ENCODE measurements at regions not wholly inside any gene's neighbourhood (a gene's known extent, or its start where the extent isn't known, plus 50 kb on each side); places are given as distances from the start of the nearest gene placed in this dataset.

GRCh38 chr5:54630738-54631359 is 113.3 kb downstream of the SNX18 start:
- TF ChIP-seq, protein P1, sequence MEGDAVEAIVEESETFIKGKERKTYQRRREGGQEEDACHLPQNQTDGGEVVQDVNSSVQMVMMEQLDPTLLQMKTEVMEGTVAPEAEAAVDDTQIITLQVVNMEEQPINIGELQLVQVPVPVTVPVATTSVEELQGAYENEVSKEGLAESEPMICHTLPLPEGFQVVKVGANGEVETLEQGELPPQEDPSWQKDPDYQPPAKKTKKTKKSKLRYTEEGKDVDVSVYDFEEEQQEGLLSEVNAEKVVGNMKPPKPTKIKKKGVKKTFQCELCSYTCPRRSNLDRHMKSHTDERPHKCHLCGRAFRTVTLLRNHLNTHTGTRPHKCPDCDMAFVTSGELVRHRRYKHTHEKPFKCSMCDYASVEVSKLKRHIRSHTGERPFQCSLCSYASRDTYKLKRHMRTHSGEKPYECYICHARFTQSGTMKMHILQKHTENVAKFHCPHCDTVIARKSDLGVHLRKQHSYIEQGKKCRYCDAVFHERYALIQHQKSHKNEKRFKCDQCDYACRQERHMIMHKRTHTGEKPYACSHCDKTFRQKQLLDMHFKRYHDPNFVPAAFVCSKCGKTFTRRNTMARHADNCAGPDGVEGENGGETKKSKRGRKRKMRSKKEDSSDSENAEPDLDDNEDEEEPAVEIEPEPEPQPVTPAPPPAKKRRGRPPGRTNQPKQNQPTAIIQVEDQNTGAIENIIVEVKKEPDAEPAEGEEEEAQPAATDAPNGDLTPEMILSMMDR (IDR thresholded peaks at IDR 0.05): no peak
- TF ChIP-seq POLR2A (IDR thresholded peaks at IDR 0.05): no peak
- TF ChIP-seq EP300 (IDR thresholded peaks at IDR 0.05): no peak
- peak in 1 of 3 donors; percentile 4 for TF ChIP-seq POLR2AphosphoS5 (IDR thresholded peaks at IDR 0.05)

Data from stomach (tissue), 4 donors.